SK-N-SH treated with all-trans-retinoic acid at 6 μM for 48 hours (cell line): ENCODE measurements at regions not wholly inside any gene's neighbourhood (a gene's known extent, or its start where the extent isn't known, plus 50 kb on each side); places are given as distances from the start of the nearest gene placed in this dataset.

ENCODE experiments used
- CREB5 ChIP-seq: fragments of 250-450 bp; sonication (Bioruptor Pico); IDR thresholded peaks from 2 replicates; pipeline ENCODE4 v1.5.1; 2020; ENCODE audit warnings: low read depth, mild to moderate bottlenecking, moderate library complexity
- CSRNP3 ChIP-seq: fragments of 250-450 bp; sonication (Bioruptor Pico); IDR thresholded peaks from 2 replicates; pipeline ENCODE4 v1.5.1; 2021; ENCODE audit warnings: mild to moderate bottlenecking, moderate library complexity
- GLIS3 ChIP-seq: fragments of 250-450 bp; sonication (Bioruptor Pico); IDR thresholded peaks from 2 replicates; pipeline ENCODE4 v1.5.0; 2020; ENCODE audit warnings: mild to moderate bottlenecking, moderate library complexity
- POU6F1 ChIP-seq: fragments of 250-450 bp; sonication (Bioruptor Pico); IDR thresholded peaks from 2 replicates; pipeline ENCODE4 v1.8.0; 2021; ENCODE audit warnings: low read depth, mild to moderate bottlenecking, moderate library complexity, borderline replicate concordance
- PPARA ChIP-seq: fragments of 250-450 bp; sonication (Bioruptor Pico); IDR thresholded peaks from 2 replicates; pipeline ENCODE4 v1.5.0; 2020; ENCODE audit warnings: mild to moderate bottlenecking, borderline replicate concordance
- RARB ChIP-seq: fragments of 250-450 bp; sonication (Bioruptor Pico); IDR thresholded peaks from 2 replicates; pipeline ENCODE4 v1.8.0; 2021; ENCODE audit warnings: mild to moderate bottlenecking, moderate library complexity
- TCF4 ChIP-seq: fragments of 250-450 bp; sonication (Bioruptor Pico); IDR thresholded peaks from 2 replicates; pipeline ENCODE4 v1.8.0; 2021; ENCODE audit warnings: mild to moderate bottlenecking, moderate library complexity, borderline replicate concordance
- ZC3H10 ChIP-seq: fragments of 250-450 bp; sonication (Bioruptor Pico); IDR thresholded peaks from 2 replicates; pipeline ENCODE4 v1.5.1; 2021; ENCODE audit warnings: mild to moderate bottlenecking, moderate library complexity

GRCh38 chr14:62269204-62269603 lies 507.0 kb downstream of the SNAPC1 start:
- TF ChIP-seq CSRNP3 (CRISPR knock-in tag): no peak
- no peak for TF ChIP-seq RARB (CRISPR knock-in tag)
- TF ChIP-seq ZC3H10 (CRISPR knock-in tag): no peak
- TF ChIP-seq CREB5 (CRISPR knock-in tag): no peak
- no peak for TF ChIP-seq TCF4 (CRISPR knock-in tag)
- no peak for TF ChIP-seq PPARA
- TF ChIP-seq GLIS3 (CRISPR knock-in tag): no peak
- TF ChIP-seq POU6F1 (CRISPR knock-in tag): no peak
